ENCODE measurements at regions not wholly inside any gene's neighbourhood (a gene's known extent, or its start where the extent isn't known, plus 50 kb on each side); places are given as distances from the start of the nearest gene placed in this dataset.

DNA sequence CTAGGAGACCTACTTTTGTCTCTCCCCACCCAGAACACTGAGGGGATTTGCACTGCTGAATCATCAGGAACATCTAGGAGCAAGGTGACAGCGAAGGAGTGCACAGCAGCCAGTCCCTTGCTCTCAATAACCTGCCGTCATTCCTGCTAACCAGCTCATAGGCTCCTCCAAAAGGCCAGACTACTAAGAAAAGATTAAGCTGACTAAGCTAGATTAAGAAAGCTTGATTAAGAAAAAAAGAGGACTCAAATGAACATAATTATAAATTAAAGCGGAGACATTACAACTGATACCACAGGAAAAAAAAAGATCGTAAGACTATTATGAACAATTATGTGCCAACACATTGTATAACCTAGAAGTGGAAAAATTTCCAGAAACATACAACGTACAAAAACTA lies 1254.8 kb upstream of the CHAC2 start:
- WGBS (ENCODE audit: insufficient coverage, low lambda C conversion rate): 90% methylated on average over 2 of the region's 5 CpGs
- Histone ChIP-seq H3K27ac (ENCODE audit: low read length) (no peak overlapping the region), H3K9me3 (ENCODE audit: control insufficient read depth, low read depth, low read length) (no peaks in the 10 kb centered on the region), H3K4me1 (ENCODE audit: control insufficient read depth, insufficient read depth, low read length) (no peaks in the 10 kb centered on the region), H3K27me3 (ENCODE audit: control insufficient read depth, insufficient read depth, low read length) (no peaks in the 10 kb centered on the region), H3K36me3 (ENCODE audit: control insufficient read depth, insufficient read depth, low read length) (no peaks in the 10 kb centered on the region), H3K4me3 (ENCODE audit: low read length) (no peak overlapping the region)
- DNase-seq: no peak

- Histone ChIP-seq H3K4me1 (ENCODE audit: control insufficient read depth, insufficient read depth, low read length) (no peaks in the 10 kb centered on the region), H3K9me3 (ENCODE audit: control insufficient read depth, low read depth, low read length) (no peaks in the 10 kb centered on the region), H3K4me3 (ENCODE audit: low read length) (no peak overlapping the region), H3K27me3 (ENCODE audit: control insufficient read depth, insufficient read depth, low read length) (no peaks in the 10 kb centered on the region), H3K27ac (ENCODE audit: low read length) (no peak overlapping the region), H3K36me3 (ENCODE audit: control insufficient read depth, insufficient read depth, low read length) (no peaks in the 10 kb centered on the region)
- WGBS (ENCODE audit: insufficient coverage, low lambda C conversion rate): 83% methylated on average over 1 of the region's 1 CpG
- no peak for DNase-seq
Observed at GRCh38 chr2:52510432-52510831, 1257.2 kb upstream of the CHAC2 start.

GRCh38 chr2:52502476-52502860 lies 1265.1 kb upstream of the CHAC2 start:
- H3K27ac ChIP-seq (ENCODE audit: low read length): no peak overlapping the region
- no peak overlapping the region for H3K4me3 ChIP-seq (ENCODE audit: low read length)
- H3K36me3 ChIP-seq (ENCODE audit: control insufficient read depth, insufficient read depth, low read length): no peaks in the 10 kb centered on the region
- 70% methylated on average over 2 of the region's 2 CpGs for whole genome bisulfite sequencing (ENCODE audit: insufficient coverage, low lambda C conversion rate)
- H3K9me3 ChIP-seq (ENCODE audit: control insufficient read depth, low read depth, low read length): peaks cover 6% of the 10 kb centered on the region
- no peaks in the 10 kb centered on the region for H3K27me3 ChIP-seq (ENCODE audit: control insufficient read depth, insufficient read depth, low read length)
- peaks cover 8% of the 10 kb centered on the region for H3K4me1 ChIP-seq (ENCODE audit: control insufficient read depth, insufficient read depth, low read length)
- no peak for DNase-seq

- DNase-seq: peak in 1 of 2 donors; percentile 56
- no peaks in the 10 kb centered on the region for H3K27me3 ChIP-seq (ENCODE audit: control insufficient read depth, insufficient read depth, low read length)
- H3K4me1 ChIP-seq (ENCODE audit: control insufficient read depth, insufficient read depth, low read length): peaks cover 8% of the 10 kb centered on the region
- WGBS (ENCODE audit: insufficient coverage, low lambda C conversion rate): no CpG with 5 or more reads among the region's 2 CpGs
- H3K36me3 ChIP-seq (ENCODE audit: control insufficient read depth, insufficient read depth, low read length): no peaks in the 10 kb centered on the region
- peaks cover 9% of the 10 kb centered on the region for H3K9me3 ChIP-seq (ENCODE audit: control insufficient read depth, low read depth, low read length)
- H3K4me3 ChIP-seq (ENCODE audit: low read length): no peak overlapping the region
- no peak overlapping the region for H3K27ac ChIP-seq (ENCODE audit: low read length)
Observed at GRCh38 chr2:52501715-52502475, 1265.7 kb upstream of the CHAC2 start.

GRCh38 chr2:52500561-52500960 lies 1267.0 kb upstream of the CHAC2 start:
- Histone ChIP-seq H3K27ac (ENCODE audit: low read length) (no peak overlapping the region), H3K9me3 (ENCODE audit: control insufficient read depth, low read depth, low read length) (peaks cover 9% of the 10 kb centered on the region), H3K36me3 (ENCODE audit: control insufficient read depth, insufficient read depth, low read length) (no peaks in the 10 kb centered on the region), H3K4me1 (ENCODE audit: control insufficient read depth, insufficient read depth, low read length) (peaks cover 8% of the 10 kb centered on the region), H3K27me3 (ENCODE audit: control insufficient read depth, insufficient read depth, low read length) (no peaks in the 10 kb centered on the region), H3K4me3 (ENCODE audit: low read length) (no peak overlapping the region)
- no CpG with 5 or more reads among the region's 2 CpGs for WGBS (ENCODE audit: insufficient coverage, low lambda C conversion rate)
- no peak for DNase-seq

- 83% methylated on average over 2 of the region's 3 CpGs for WGBS (ENCODE audit: insufficient coverage, low lambda C conversion rate)
- Histone ChIP-seq H3K27ac (ENCODE audit: low read length) (no peak overlapping the region), H3K36me3 (ENCODE audit: control insufficient read depth, insufficient read depth, low read length) (no peaks in the 10 kb centered on the region), H3K27me3 (ENCODE audit: control insufficient read depth, insufficient read depth, low read length) (no peaks in the 10 kb centered on the region), H3K9me3 (ENCODE audit: control insufficient read depth, low read depth, low read length) (peaks cover 9% of the 10 kb centered on the region), H3K4me3 (ENCODE audit: low read length) (no peak overlapping the region), H3K4me1 (ENCODE audit: control insufficient read depth, insufficient read depth, low read length) (peaks cover 8% of the 10 kb centered on the region)
- DNase-seq: peak; percentile 33 to 59
Observed at GRCh38 chr2:52498077-52498750, 1269.4 kb upstream of the CHAC2 start.

GRCh38 chr2:52495816-52496215 lies 1271.8 kb upstream of the CHAC2 start:
- H3K4me3 ChIP-seq (ENCODE audit: low read length): no peak overlapping the region
- peak in 1 of 2 donors; percentile 20 for DNase-seq
- no peaks in the 10 kb centered on the region for H3K4me1 ChIP-seq (ENCODE audit: control insufficient read depth, insufficient read depth, low read length)
- peaks cover 9% of the 10 kb centered on the region for H3K9me3 ChIP-seq (ENCODE audit: control insufficient read depth, low read depth, low read length)
- H3K36me3 ChIP-seq (ENCODE audit: control insufficient read depth, insufficient read depth, low read length): no peaks in the 10 kb centered on the region
- no peak overlapping the region for H3K27ac ChIP-seq (ENCODE audit: low read length)
- H3K27me3 ChIP-seq (ENCODE audit: control insufficient read depth, insufficient read depth, low read length): no peaks in the 10 kb centered on the region

DNA sequence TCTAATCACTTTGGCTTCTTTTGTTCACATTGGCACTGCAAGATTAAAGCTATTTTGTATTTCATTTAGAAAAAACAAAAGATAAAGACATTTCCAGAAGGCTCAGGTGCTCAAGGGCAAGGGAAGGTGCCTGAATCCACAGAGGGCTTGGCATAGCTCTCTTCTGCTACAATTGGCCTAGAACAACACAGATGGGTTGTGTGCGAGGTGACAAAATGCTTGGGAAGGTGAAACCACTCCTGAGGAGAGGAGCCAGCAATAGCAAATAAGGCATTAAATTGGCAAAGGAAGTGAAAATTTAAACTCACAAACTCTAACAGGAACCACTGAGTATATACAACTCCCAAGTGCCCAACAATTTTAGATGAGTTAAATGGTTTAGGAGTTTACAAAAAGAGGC lies 1290.4 kb upstream of the CHAC2 start:
- Histone ChIP-seq H3K36me3 (ENCODE audit: control insufficient read depth, insufficient read depth, low read length) (no peaks in the 10 kb centered on the region), H3K27ac (ENCODE audit: low read length) (no peak overlapping the region), H3K27me3 (ENCODE audit: control insufficient read depth, insufficient read depth, low read length) (no peaks in the 10 kb centered on the region), H3K4me1 (ENCODE audit: control insufficient read depth, insufficient read depth, low read length) (no peaks in the 10 kb centered on the region), H3K4me3 (ENCODE audit: low read length) (no peak overlapping the region), H3K9me3 (ENCODE audit: control insufficient read depth, low read depth, low read length) (no peaks in the 10 kb centered on the region)
- WGBS (ENCODE audit: insufficient coverage, low lambda C conversion rate): no CpG with 5 or more reads among the region's 1 CpG
- no peak for DNase-seq

DNA sequence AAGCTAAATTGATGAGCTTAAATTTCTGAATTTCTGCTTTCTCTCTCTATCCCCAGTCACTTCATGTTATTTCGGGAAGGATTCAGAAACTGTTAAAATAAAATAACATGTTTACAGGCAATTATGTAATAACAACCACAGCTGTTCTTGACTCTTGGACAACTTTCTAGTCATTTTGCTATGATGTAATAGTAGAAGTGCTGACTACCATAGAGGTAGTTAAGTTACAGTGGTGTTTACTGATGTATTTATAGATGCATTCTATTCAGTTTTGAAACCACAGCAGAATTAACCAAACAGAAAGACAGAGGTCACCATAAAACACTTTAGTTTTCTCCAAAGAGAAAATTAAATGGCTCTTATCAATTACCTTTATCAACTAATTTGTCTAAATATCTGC lies 1292.0 kb upstream of the CHAC2 start:
- H3K36me3 ChIP-seq (ENCODE audit: control insufficient read depth, insufficient read depth, low read length): no peaks in the 10 kb centered on the region
- no peaks in the 10 kb centered on the region for H3K4me1 ChIP-seq (ENCODE audit: control insufficient read depth, insufficient read depth, low read length)
- H3K9me3 ChIP-seq (ENCODE audit: control insufficient read depth, low read depth, low read length): peaks cover 1% of the 10 kb centered on the region
- WGBS (ENCODE audit: insufficient coverage, low lambda C conversion rate): 80% methylated on average over 1 of the region's 1 CpG
- H3K27ac ChIP-seq (ENCODE audit: low read length): no peak overlapping the region
- no peaks in the 10 kb centered on the region for H3K27me3 ChIP-seq (ENCODE audit: control insufficient read depth, insufficient read depth, low read length)
- DNase-seq: no peak
- H3K4me3 ChIP-seq (ENCODE audit: low read length): no peak overlapping the region

DNA sequence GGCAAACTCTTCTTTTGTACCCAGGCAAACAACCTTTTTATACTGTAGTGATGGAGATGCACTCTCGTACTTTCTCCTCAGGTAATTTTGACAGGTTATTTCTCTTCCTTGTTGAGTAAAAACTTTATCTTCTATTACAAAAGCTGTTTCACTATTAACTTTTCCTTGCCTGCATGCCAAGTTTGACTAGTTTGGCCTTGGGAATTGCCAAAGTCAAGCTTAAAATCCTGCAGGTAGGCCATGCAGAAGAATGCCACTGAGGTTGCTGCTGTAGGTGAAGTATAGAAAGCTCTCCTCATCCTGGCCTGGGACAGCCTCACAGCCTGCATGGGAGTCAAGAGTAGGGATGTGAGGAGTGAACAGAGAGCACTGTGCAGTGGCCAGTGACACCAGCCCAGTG lies 1293.5 kb upstream of the CHAC2 start:
- Histone ChIP-seq H3K27me3 (ENCODE audit: control insufficient read depth, insufficient read depth, low read length) (no peaks in the 10 kb centered on the region), H3K4me1 (ENCODE audit: control insufficient read depth, insufficient read depth, low read length) (no peaks in the 10 kb centered on the region), H3K9me3 (ENCODE audit: control insufficient read depth, low read depth, low read length) (peaks cover 3% of the 10 kb centered on the region), H3K36me3 (ENCODE audit: control insufficient read depth, insufficient read depth, low read length) (no peaks in the 10 kb centered on the region), H3K4me3 (ENCODE audit: low read length) (no peak overlapping the region), H3K27ac (ENCODE audit: low read length) (no peak overlapping the region)
- no peak for DNase-seq
- WGBS (ENCODE audit: insufficient coverage, low lambda C conversion rate): 100% methylated on average over 1 of the region's 1 CpG

- no peaks in the 10 kb centered on the region for H3K4me1 ChIP-seq (ENCODE audit: control insufficient read depth, insufficient read depth, low read length)
- 40% methylated on average over 1 of the region's 2 CpGs for WGBS (ENCODE audit: insufficient coverage, low lambda C conversion rate)
- DNase-seq: no peak
Observed at GRCh38 chr2:52473526-52473925, 1294.1 kb upstream of the CHAC2 start.

More at GRCh38 chr2:52473526-52473925, 1294.1 kb upstream of the CHAC2 start:
- H3K27me3 ChIP-seq (ENCODE audit: control insufficient read depth, insufficient read depth, low read length): no peaks in the 10 kb centered on the region
- no peak overlapping the region for H3K4me3 ChIP-seq (ENCODE audit: low read length)
- H3K9me3 ChIP-seq (ENCODE audit: control insufficient read depth, low read depth, low read length): peaks cover 3% of the 10 kb centered on the region
- no peak overlapping the region for H3K27ac ChIP-seq (ENCODE audit: low read length)
- no peaks in the 10 kb centered on the region for H3K36me3 ChIP-seq (ENCODE audit: control insufficient read depth, insufficient read depth, low read length)

Data from large intestine (tissue), 3 donors.